ENCODE measurements at regions not wholly inside any gene's neighbourhood (a gene's known extent, or its start where the extent isn't known, plus 50 kb on each side); places are given as distances from the start of the nearest gene placed in this dataset.

- H3K27ac ChIP-seq (ENCODE audit: low read length), result no peak overlapping the region
- H3K36me3 ChIP-seq (ENCODE audit: control insufficient read depth, insufficient read depth, low read length), result no peaks in the 10 kb centered on the region
- H3K27me3 ChIP-seq (ENCODE audit: control insufficient read depth, insufficient read depth, low read length), result no peaks in the 10 kb centered on the region
- H3K9me3 ChIP-seq (ENCODE audit: control insufficient read depth, insufficient read depth, low read length), result no peaks in the 10 kb centered on the region
- H3K4me1 Mint-ChIP-seq, result no peaks in the 10 kb centered on the region
- H3K4me1 ChIP-seq (ENCODE audit: control insufficient read depth, insufficient read depth, low read length), result no peaks in the 10 kb centered on the region
- intact Hi-C loops (cut with micrococcal nuclease), result no loop called here
- H3K27me3 Mint-ChIP-seq (ENCODE audit: low read depth in 2 of 2), result peaks cover 25 to 48% of the 10 kb centered on the region in 2 donors
- no peak overlapping the region for H3K27ac Mint-ChIP-seq
- DNase-seq, result no peak
- 90% methylated on average over 3 of the region's 4 CpGs for WGBS (ENCODE audit: insufficient coverage)
- H3K36me3 Mint-ChIP-seq, result no peaks in the 10 kb centered on the region
- no peak for ATAC-seq
- no peak overlapping the region for H3K4me3 Mint-ChIP-seq
- no peak overlapping the region for H3K4me3 ChIP-seq (ENCODE audit: low read length)
- no peaks in the 10 kb centered on the region for H3K9me3 Mint-ChIP-seq
- TF ChIP-seq CTCF (IDR thresholded peaks at IDR 0.05), result no peak
These were observed 179.4 kb downstream of the SNAPC1 start for GRCh38 chr14:61941421-61942150.

GRCh38 chr14:61948376-61948775 lies 186.2 kb downstream of the SNAPC1 start:
- ATAC-seq (no peak), DNase-seq (no peak)
- WGBS (ENCODE audit: insufficient coverage), result 81% methylated on average over 6 of the region's 6 CpGs
- no peaks in the 10 kb centered on the region for H3K4me1 ChIP-seq (ENCODE audit: control insufficient read depth, insufficient read depth, low read length)
- Mint-ChIP-seq H3K27me3 (ENCODE audit: low read depth in 2 of 2) (peaks cover 6 to 17% of the 10 kb centered on the region in 2 donors), H3K9me3 (no peaks in the 10 kb centered on the region), H3K36me3 (no peaks in the 10 kb centered on the region), H3K4me1 (no peaks in the 10 kb centered on the region), H3K4me3 (no peak overlapping the region), H3K27ac (no peak overlapping the region)
- H3K36me3 ChIP-seq (ENCODE audit: control insufficient read depth, insufficient read depth, low read length), result no peaks in the 10 kb centered on the region
- intact Hi-C loops (cut with micrococcal nuclease), result no loop called here
- H3K27me3 ChIP-seq (ENCODE audit: control insufficient read depth, insufficient read depth, low read length), result no peaks in the 10 kb centered on the region
- TF ChIP-seq CTCF (IDR thresholded peaks at IDR 0.05), result no peak
- no peak overlapping the region for H3K27ac ChIP-seq (ENCODE audit: low read length)
- H3K4me3 ChIP-seq (ENCODE audit: low read length), result no peak overlapping the region
- H3K9me3 ChIP-seq (ENCODE audit: control insufficient read depth, insufficient read depth, low read length), result no peaks in the 10 kb centered on the region

- no peaks in the 10 kb centered on the region for H3K4me1 Mint-ChIP-seq
- H3K27ac Mint-ChIP-seq, result no peak overlapping the region
- Histone ChIP-seq H3K36me3 (ENCODE audit: control insufficient read depth, insufficient read depth, low read length) (no peaks in the 10 kb centered on the region), H3K27me3 (ENCODE audit: control insufficient read depth, insufficient read depth, low read length) (no peaks in the 10 kb centered on the region), H3K27ac (ENCODE audit: low read length) (no peak overlapping the region), H3K9me3 (ENCODE audit: control insufficient read depth, insufficient read depth, low read length) (no peaks in the 10 kb centered on the region), H3K4me1 (ENCODE audit: control insufficient read depth, insufficient read depth, low read length) (no peaks in the 10 kb centered on the region), H3K4me3 (ENCODE audit: low read length) (no peak overlapping the region)
- H3K9me3 Mint-ChIP-seq, result no peaks in the 10 kb centered on the region
- no peak for DNase-seq
- intact Hi-C loops (cut with micrococcal nuclease), result no loop called here
- no peaks in the 10 kb centered on the region for H3K36me3 Mint-ChIP-seq
- no peak for TF ChIP-seq CTCF (IDR thresholded peaks at IDR 0.05)
- no peak overlapping the region for H3K4me3 Mint-ChIP-seq
- peaks cover 8 to 27% of the 10 kb centered on the region in 2 donors for H3K27me3 Mint-ChIP-seq (ENCODE audit: low read depth in 2 of 2)
- no peak for ATAC-seq
- WGBS (ENCODE audit: insufficient coverage), result 90% methylated on average over 3 of the region's 3 CpGs
These were observed 188.1 kb downstream of the SNAPC1 start for GRCh38 chr14:61950340-61950739.

- Mint-ChIP-seq H3K9me3 (peaks cover 2 to 3% of the 10 kb centered on the region in 2 donors), H3K4me3 (no peak overlapping the region), H3K27ac (no peak overlapping the region), H3K36me3 (no peaks in the 10 kb centered on the region), H3K4me1 (no peaks in the 10 kb centered on the region), H3K27me3 (ENCODE audit: low read depth in 2 of 2) (peaks cover 10 to 35% of the 10 kb centered on the region in 2 donors)
- intact Hi-C loops (cut with micrococcal nuclease), result no loop called here
- no peak overlapping the region for H3K27ac ChIP-seq (ENCODE audit: low read length)
- ATAC-seq (no peak), DNase-seq (no peak)
- no peaks in the 10 kb centered on the region for H3K9me3 ChIP-seq (ENCODE audit: control insufficient read depth, insufficient read depth, low read length)
- no peaks in the 10 kb centered on the region for H3K4me1 ChIP-seq (ENCODE audit: control insufficient read depth, insufficient read depth, low read length)
- WGBS (ENCODE audit: insufficient coverage), result 67% methylated on average over 1 of the region's 1 CpG
- H3K27me3 ChIP-seq (ENCODE audit: control insufficient read depth, insufficient read depth, low read length), result no peaks in the 10 kb centered on the region
- H3K4me3 ChIP-seq (ENCODE audit: low read length), result no peak overlapping the region
- H3K36me3 ChIP-seq (ENCODE audit: control insufficient read depth, insufficient read depth, low read length), result no peaks in the 10 kb centered on the region
- TF ChIP-seq CTCF (IDR thresholded peaks at IDR 0.05), result no peak
These were observed 191.4 kb downstream of the SNAPC1 start for GRCh38 chr14:61953602-61954001.

Data from natural killer cell (primary cell).